Stimulated activated CD8-positive, alpha-beta memory T cell treated with anti-CD3 and anti-CD28 coated beads, Interleukin-2, amount 100 ng/mL, for 48 hours (primary cell): ENCODE measurements at regions not wholly inside any gene's neighbourhood (a gene's known extent, or its start where the extent isn't known, plus 50 kb on each side); places are given as distances from the start of the nearest gene placed in this dataset.
"Not testable (repeated sequence)": the region's sequence is repeated elsewhere in the genome, so short reads cannot be mapped to it uniquely, and the experiment has no call there.

Experiments
- DNase-seq, 2 donors: peaks; one replicate each; pipeline ENCODE4 v3.0.0-alpha.2; 2020; ENCODE audit warnings: low read depth in 2 of 2

DNA sequence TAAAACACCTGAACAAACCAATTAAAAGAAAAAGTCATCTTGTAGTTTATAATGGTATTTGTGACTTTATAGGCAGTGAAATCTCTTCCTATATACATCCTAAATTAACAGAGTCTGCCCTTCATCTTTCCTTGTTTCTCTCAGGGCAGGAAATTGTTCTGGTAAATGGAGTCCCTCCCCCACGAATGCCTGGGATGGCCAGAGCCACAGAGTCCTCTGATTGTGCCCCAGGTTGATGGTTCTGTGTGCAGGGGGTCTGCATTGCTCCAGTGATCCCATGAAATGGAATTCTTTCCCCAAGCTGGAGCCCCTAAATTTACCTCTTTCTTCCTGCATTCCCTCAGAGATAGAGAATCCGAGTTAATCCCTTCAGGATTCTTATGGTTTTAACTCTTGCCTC lies 155.5 kb downstream of the MTX2 start:
- DNase-seq: no peak

DNA sequence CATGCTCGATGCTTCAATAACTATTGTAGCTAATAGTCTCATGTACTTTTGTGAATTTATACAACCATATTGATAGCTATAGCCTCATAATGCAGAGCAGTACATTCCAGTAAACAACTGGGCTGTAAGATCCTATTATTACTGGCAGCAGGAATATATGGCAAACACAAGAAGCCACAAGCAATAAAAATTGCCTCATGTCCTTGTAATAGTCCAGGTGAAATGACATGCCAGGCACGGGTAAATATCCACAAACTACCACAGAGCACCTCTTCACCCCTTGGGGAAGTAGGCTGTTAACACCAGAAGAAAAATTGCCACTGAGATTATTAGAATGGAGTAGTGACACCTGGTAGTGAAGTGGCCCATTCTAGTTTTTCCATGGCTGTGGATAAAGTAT lies 158.3 kb downstream of the MTX2 start:
- no peak for DNase-seq

DNA sequence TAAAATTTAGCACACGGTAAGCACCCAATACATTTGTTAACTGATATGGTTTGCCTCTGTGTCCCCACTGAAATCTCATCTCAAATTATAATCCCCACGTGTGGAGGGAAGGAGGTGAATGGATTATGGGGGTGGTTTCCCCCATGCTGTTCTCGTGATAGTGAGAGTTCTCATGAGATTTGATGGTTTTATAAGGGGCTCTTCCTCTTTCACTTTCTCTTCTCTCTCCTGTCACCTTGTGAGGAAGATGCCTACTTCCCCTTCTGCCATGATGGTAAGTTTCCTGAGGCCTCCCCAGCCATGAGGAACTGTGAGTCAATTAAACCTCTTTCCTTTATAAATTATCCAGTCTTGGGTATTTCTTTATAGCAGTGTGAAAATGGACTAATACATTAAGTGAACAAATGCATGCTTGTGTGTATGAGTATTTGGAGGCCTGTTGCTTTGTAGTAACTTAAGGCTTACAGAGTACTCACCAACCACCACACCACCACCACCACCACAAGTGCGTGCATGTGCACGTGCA lies 159.8 kb downstream of the MTX2 start:
- not testable (repeated sequence) for DNase-seq

DNA sequence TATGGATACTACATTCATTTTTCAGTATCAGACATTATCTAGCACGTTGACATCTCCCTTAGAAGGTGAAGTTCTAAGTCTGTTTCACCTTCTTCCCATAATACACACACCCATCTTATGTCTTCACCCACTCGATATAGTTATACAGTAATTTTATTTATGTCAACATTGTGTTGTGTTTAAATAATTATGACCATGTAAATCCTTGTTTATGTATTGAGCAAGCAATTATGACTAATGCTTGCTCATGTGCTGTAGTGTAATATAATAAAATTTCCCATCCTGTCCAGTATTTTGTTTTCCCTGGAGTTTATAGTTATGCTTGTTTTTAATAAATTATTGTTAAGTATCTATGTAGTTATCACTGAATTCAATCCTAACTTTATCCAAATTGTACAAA lies 163.2 kb downstream of the MTX2 start:
- no peak for DNase-seq

DNA sequence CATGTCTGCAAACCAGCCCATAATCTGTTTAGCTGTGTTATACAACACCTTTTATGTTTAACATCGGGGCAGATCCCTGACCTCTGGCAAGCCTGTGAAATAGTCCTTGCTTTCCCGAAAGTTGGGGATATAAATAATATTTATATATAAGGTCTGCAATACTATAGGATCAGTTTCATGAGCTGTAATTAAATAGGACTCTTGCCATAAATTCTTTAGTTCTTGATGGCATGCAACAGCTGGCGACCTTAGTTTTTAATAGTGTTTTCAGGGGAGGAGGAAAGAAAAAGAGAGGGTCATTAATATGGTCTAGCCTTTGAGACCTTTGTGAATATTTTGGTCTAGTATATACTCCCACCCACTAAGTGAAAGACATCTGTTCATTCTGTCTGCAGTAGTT lies 166.5 kb downstream of the MTX2 start:
- no peak for DNase-seq

DNA sequence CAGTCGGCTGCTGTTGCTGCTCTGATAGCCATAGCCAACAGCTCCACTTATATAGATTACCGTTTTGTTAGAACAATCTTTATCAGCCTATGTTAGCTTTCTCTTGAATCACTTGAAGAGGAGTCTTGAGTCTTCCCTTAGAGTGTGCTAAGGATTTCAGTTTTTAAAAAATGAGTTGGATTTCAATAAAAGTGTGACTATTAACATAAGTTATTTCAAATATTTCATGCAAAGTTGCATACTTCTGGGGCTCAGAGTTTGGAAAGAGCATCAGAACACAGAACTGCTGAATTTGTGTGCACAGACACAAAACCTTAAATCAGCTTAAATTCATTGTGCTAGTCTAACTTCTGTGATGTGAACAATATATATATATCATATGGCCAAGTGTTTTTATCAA lies 174.7 kb downstream of the MTX2 start:
- DNase-seq: no peak

DNA sequence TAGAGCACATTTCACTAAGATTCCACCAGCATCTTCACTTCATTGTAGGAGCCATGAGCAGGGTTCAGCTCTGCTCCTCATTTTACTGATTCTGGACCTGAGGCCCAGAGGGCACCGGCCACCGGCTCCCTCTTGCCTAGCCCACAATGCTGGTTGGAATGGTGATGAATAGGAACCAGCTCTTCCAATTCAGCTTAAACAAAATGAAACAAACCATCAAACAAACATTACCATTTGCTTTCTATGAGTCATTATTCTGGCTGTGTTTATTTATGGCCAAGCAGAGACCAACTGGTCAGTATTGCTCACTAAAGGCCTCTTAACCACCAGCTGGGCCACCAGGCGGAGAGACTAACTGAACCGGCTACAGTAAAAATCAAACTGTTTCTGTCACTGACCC lies 176.7 kb downstream of the MTX2 start:
- DNase-seq: no peak

DNA sequence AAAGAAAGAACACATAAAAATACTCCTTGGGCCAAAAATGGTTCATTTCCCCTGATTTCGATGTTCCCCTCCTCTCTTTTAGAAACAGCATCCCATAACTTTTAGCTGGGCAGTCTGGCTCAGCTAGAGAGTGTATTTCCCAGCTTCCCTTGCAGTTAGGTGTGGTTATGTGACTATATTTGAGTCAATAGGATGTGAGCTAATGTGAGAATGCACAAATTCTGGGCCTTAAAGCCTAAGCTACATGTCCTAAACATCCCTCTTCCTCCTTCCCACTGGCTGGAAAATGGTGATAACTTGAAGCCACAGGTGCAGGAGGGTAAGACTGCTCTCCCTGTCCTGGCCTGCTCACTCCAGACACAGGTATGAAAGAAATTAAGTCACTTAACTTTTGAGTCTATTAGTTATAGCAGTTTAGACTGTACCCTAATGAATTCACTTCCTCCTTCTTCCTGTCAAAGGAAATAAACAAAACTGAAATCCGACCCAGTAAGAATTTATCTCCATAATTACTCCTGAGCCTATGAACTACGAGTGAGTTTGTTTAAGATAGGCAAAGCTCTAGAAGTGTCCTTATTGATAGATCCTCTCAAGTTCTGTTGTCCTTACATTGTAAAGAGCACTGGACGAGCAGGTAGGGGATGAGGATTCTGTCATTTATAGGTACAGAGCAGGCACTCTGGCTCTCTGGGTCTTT lies 177.6 kb downstream of the MTX2 start:
- no peak for DNase-seq

DNA sequence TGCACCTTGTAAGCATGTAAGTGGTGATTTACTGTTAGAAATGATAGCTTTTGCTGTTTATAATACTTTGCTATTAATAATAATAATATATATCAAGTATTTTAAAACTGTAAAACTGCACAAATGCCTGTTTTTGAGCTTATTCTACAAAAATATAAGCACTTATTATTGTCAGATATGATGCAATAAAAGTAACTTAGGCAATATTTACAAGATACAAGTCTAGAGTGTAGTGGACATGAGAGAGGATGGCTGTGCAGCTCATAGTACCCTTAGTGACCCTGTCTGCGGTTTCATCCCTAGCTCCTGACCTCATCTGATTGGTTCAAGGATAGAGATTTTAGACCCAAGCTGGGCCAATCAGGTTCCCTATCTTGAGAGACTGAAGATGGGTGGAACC lies 178.4 kb downstream of the MTX2 start:
- DNase-seq: no peak

DNA sequence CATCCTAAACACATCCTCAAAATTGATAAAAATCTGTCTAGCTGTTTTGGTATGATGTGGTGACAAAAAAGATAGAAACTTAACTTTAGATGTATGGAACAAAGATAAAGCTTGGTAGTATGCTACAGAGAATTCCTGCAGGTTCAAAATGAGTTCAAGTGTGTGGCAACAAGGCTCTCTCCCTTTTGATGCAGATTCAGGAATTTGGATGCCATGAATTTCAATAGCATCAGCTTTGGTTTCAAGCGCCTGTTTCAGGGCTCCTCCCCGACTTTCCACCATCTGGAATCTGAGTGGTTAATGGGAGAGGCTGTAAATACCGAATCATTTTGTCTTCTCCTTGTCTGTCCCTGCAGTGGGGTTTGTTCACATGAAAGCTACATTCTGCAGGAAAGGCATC lies 180.6 kb downstream of the MTX2 start:
- DNase-seq: no peak

DNA sequence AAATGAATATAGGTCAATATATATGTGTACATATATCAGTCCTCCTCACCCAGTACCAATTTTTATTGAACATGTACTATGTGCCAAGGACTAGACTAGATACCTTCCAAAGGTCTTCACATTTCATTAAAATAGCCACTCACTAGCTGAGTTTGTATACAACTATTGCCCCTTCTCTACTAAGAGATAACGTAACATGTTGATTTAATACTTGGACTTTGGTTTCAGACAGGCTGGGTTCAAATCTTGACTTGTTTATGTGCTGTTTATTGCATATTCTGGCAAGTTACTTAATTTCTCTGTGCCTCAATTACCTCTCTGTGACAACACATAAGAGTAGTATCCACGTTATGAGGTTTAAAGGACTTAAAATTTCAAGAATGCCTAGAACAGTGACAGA lies 184.5 kb downstream of the MTX2 start:
- no peak for DNase-seq

DNA sequence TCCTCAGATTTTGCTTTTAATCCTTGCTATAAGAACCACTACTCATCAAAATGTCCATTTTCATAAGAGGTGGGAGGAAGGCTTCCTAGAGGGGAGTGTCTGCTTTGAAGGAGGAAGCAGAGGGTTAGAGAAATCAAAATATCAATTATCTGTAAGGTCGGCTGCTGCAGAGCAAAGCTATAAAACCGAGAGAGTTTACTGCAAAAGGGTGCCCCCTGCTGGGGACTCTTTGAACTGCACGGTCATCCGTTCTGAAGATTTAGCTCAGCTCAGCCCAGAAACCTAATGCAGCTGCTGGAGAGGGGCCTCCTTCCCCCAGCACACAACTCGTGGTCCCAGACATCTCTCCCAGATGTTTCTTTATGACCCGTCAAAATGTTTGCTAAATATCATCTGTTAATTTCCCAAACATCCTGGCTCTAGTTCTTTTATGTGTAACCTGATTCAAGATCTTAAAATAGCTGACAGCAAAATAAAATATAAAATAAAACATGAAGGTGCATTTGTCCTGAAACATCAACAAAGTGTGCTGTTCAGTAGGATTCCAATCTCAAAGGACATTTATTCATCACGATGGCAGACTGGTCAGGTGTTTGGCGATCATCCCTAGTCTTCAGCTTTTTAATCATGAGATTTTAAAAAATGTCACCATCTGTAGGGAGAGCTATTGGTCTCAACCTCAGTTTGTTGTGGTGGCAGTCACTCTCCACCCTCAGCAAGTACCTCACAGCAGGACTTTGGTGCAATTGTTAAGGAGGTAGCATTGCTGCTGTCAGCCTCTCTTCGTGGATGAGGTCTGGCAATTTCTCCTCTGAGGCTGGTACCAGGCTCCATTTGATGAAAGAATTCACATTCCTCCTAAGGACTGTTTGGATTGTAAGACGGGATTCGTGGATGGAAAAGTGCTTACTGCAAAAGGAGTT lies 185.9 kb downstream of the MTX2 start:
- DNase-seq: peak; percentile 63 to 82

DNA sequence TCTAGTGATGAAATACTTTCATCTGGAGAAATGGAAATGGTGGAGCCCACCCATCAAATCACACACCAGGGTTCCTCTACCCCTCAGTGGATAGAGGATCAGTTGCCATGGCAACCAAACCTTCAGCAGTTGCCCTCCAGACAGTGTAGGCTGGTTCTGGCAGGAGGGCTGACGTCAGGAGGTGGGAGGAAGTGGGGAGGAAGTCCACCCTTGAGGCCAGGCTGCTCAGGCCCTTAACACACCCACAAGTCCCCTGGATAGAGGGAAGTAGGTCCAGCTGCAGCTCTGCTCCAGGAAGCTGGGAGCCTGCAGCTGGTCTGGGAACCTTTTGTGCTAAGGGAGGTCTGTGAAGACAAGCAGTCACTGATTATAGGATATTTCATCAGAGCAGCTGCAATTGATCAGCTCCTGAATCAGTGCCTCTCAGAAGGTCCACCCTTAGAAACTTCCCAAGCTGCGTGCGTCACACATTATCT lies 186.6 kb downstream of the MTX2 start:
- DNase-seq: no peak

DNA sequence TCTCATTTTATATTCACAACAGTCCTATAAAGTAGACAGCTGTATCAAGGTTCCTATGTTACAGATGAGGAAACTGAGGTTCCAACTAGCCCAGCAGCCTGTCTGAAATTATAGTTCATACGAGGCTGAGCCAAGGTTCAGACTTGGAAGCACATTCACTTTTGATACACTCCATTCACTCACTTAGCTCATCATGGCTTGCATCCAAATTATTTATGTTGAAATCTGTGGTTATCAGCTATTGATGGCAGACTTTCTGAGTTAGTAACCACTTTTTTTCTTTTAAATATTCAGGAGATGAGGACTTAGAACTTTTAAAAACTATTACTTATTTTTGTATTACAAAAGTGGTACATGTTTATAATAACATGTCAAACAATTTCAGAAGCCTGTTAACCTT lies 188.2 kb downstream of the MTX2 start:
- no peak for DNase-seq

DNA sequence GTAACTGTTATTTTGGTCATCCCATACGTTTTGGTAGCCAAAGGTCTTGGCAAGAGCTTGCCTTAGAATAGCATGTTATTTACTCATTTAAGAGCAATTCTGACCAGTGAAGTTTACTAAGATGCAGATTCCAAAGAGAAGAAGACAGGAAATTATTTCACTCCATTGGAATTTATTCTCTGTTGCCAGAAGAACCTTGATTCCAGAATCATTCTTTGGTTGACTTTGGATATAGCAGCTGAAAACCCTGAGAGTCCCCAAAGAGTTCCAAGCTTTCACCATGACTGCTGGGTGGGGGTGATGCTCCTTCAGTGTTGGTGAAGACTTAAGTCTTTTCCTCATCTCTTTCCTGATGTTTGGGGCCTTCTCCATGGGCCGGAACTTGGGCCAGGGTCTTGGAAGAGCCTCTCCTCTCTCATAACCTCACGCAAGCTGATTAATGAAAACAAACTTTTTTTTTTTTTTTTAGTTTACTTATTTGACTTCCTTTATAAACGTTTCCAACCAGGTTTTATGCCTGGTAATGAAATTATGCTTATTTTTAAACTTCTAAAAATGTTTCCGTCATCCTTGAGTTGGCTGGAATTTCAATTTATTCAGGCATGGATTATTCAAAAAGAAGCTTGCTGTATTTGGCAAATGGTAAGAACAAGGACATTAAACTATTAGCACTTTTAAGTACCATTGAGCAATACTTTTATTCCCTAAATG lies 192.0 kb downstream of the MTX2 start:
- DNase-seq: no peak

DNA sequence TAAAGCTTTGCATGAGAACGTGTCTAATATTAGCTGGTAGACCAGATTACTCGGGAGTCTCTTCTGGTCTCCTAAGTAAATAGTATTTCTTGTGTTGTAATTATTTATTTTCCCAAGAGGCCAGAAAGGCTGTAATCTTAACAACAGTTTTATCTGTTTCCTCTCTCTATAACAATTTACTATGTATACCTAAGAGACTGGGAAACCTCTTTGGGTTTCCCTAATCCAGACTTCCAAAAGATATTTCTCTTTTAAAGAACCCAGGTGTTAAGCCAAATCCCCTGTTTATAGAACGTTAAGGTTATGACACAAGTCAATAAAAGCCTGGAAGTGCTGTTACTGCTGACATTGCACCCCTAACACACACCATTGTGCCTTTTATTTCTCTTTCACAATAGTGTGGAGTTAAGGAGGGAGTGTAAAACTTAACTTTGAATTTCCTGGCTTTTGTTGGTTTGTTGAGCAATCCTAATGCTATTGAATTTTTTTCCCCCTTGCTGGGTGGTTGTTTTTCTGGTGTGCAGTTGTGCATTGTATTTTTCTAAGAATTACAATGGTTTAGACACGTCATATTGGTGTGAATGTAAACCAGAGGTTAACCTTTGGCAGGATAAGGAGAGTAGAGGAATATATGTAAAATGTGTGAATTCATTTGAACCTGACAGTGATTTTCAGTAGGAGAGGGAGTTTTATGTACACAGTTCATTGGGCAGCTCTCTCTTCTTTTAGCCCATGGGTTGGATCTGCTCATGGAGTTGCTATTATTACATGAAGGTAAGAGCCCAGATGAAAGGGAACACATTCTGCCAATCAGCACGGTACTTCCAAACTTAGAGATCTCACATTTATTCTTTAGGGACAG lies 192.8 kb downstream of the MTX2 start:
- DNase-seq: no peak

DNA sequence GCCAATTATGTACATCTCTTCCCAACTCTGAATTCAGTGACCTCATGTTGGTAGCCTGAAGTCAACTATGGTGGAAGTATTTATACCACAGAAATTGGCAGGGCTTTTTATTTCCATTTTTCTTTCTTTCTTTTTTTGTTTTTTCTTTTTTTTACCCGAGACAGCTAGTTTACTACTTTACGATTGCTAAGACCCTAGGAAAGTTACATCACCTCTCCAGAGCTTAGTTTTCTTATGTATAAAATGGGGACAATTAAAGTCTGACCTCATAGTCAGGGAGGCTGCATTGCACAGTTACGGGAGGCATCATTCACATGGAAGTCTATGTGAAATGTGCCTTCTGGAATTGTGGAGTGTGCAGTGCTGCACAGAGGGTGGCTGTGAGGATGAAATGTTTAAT lies 194.3 kb downstream of the MTX2 start:
- no peak for DNase-seq

DNA sequence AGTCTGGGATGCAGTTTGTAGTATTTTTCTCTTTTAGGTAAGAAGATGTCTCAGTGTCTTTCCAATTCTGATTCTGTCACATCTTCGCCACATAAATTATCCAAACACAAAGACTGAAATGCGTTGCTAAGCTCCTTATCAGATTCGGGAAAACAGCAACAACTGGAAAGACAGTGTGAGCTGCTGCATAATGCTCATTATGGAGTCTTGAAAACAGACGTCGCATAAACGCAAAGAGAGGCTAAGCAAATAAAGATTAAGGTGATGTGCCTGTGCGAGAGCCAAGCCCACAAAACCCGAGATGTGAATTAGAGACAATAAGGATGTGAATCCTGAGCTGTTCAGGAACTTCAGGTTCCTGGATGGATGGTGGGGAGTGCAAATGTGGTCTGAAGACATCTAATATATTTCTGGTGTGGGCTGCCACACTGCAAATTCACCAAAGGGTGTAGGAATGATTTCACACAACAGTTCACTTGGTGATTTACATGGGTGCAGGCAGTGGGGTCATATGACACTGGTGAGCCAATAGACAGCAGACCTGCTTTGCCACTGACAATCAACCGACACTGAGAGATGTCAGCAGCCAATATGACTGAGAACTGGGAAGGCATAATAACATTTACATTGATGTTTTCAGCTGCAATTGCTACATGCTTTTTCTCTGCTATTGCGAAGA lies 195.8 kb downstream of the MTX2 start:
- no peak for DNase-seq

DNA sequence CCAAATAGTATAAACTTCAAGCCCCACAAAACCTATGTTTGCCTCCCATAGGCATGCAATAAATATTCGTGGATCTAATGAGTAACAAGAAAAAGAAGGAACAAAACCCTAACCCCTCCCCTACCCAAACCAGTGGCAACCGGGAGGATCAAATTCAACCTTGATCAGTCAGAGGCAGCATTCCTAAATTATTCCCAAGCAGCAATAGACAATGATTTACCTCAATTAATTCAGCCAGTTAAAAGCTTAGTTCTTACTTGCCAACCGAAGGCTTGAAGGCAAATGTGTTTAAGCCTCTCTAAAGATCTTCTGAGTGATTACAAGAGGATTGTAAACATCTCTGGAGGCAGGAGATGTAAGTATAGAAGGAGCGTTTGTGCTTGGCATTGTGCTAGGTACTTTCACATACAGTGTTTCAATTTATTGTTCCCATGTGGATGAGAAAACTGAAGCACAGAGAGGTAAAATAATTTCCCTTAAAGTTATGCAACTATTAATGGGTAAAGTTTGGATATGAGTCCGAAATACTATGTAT lies 197.7 kb downstream of the MTX2 start:
- DNase-seq: no peak

DNA sequence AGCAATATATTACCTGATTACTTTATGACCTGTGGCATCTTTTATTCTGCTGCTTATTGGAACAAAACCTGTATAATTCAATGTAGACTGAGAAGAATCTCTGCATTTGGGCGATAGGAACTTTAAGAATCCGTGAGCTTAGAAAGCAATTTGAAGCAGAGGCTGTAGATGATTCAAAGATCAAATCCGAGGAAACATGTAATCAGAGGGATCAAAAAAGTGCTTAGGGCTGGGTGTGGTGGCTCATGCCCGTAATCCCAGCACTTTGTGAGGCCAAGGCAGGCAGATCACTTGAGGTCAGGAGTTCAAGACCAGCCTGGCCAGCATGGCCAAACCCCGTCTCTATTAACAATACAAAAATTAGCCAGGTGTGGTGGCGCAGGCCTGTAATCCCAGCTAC lies 198.4 kb downstream of the MTX2 start:
- DNase-seq: no peak
